NCI-H345 (cell line): ENCODE measurements at regions not wholly inside any gene's neighbourhood (a gene's known extent, or its start where the extent isn't known, plus 50 kb on each side); places are given as distances from the start of the nearest gene placed in this dataset.

Source experiments
- DNase-seq: peaks from one replicate; lab custom pipeline; 2025; lab: John Stamatoyannopoulos, UW

DNA sequence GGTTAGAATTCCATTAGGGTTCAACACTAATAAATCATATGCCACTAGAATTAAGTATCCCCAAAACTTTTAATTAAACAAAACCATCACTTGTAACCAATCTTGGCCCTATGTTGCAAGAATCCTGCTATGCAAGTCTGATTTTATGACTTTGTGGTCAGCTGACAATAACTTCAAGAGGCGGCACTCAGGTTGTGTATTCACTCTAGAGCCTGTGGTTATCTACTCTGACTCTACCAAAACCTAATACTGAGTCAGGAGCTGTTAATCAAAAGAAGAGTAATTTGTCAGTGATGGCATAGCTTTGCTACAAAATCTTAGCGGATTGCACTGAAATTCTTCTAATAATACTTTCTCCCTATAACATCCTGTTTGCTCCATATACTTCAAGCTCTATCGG, 253.7 kb downstream of the AASDHPPT start:
- DNase-seq = no peak

DNA sequence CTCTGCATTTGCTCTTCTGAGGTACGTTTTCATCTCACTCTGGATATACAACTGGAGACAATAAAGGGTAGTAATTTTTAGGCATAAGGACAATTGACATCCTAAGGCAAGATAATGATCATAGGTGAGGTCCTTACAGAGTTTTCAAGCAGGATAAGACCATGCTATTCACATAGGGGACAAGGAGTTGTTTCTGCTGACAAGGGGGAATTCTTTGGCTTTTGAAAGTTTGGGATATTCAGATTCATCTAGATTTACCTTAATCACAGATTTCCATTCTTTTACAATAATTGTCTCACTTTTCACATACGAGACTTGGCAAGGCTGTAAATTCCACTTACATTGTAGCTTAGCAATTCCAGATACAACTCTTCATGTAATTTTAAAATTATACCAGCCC, 256.2 kb downstream of the AASDHPPT start:
- DNase-seq = no peak

GRCh38 chr11:106344394-106344793, 266.9 kb downstream of the AASDHPPT start:
- no peak for DNase-seq

DNA sequence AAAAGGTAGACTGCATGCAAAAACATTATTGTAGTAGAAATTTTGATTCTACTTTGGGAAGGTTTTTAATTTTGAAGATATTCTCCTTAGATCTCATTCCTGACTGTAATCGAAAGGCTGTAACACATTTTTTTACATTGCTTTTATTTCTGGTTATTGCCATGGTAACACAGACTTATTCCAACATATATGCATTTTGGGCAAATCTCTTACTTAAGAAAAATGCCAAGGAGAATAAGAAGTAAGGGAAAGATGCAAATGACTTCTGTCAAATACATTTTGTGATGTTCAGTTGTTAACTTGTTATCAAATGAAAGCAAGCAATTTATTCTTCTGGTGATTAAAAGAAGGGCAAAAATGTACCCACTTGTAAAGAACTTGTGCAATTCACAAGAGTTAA, 267.5 kb downstream of the AASDHPPT start:
- DNase-seq = no peak

DNA sequence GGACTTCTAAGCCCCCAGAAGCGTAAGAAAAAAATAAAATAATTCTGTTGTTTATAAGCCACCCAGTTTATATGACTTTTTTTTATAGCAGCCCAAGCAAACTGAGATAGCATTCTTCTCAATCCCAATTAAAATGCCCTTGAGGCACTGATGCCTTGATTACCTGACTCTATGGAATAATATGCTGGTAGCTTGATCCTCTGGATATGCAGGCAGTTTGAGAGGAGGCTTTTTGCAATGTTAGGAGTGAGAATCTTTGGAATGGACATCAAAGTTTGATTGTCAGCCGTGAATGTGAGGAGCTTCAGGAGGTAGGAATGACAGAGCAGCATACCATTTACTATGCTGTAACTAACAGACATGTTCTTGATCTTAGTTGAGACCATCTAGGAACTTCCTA, 275.6 kb downstream of the AASDHPPT start:
- DNase-seq = no peak

DNA sequence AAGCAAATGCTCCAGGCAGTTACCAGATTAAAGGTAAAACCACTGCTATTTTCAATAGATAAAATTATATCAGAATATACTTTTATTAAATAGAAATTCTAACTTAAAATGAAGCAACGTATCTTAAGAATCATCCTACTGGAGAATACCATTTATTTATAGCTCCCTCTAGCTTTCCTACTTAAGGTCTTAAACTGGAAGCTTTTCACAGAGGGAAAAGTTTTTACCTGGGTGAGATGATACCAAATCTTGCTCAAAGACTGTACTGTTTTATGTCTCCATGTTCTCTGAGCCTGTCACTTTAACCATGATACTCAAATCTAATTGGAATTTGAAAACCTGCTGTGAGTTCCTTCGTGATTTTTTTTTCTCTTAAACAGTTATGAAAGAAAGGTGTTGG, 291.8 kb downstream of the AASDHPPT start:
- no peak for DNase-seq

- no peak for DNase-seq
Observed at GRCh38 chr11:106378513-106379179, 301.2 kb downstream of the AASDHPPT start.

GRCh38 chr11:106379265-106379664, 301.8 kb downstream of the AASDHPPT start:
- DNase-seq = no peak

- DNase-seq = no peak
Observed at GRCh38 chr11:106379712-106380111, 302.2 kb downstream of the AASDHPPT start.

DNA sequence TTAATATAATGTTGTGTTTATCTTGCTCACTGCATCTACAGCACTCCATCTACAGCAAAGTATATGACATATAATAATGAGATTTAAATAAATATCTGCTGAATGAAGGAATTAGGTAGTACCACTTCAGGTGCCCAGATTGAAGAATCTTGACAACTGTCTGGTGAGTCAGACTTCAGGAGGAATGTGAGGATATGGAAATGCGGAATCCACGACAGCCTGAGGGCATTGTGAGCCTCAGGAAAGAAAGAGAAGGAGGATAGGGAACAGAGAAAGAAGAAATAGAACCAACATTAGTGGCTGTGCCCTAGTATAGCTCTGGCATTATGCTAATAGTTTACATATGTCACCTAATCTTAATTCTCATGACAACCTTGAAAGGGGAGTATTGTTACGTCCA, 304.4 kb downstream of the AASDHPPT start:
- DNase-seq = no peak

DNA sequence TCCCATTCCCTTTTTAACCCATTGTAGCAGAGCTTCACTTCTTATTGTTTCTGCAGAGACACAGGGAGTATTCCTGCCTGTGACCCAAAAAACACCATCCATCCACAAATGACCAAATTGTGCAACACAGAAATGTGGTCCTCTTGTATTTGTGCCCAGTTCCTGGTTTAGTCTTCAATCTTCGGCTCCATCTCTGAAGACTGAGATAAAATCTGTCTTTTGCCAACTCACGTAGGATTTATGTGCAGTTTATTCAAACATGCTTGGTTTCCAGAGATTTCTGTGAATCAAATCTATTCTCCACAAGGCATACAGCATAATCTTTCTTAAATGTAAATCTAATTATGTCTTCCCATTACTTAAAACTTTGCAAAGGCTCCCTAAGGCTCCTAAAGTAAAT, 307.0 kb downstream of the AASDHPPT start:
- DNase-seq = no peak

DNA sequence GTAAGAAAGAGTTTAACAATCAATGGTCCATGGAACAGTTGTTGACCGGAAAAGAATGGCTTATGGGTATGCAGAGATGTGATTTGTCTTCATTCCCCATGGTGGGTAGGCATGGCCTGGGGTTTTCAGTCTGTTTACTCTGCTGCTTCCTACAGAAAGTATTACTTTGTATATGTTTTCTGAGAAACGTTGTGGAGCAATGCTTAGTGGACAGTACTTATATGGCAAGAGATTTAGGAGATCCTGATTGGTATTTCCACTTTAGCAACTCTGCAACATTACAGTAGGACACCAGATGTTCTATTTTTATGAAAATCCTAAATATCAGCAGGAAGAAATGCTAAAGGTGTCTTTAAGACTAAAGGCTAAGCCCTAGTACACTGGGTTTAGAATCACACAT, 309.1 kb downstream of the AASDHPPT start:
- no peak for DNase-seq

DNA sequence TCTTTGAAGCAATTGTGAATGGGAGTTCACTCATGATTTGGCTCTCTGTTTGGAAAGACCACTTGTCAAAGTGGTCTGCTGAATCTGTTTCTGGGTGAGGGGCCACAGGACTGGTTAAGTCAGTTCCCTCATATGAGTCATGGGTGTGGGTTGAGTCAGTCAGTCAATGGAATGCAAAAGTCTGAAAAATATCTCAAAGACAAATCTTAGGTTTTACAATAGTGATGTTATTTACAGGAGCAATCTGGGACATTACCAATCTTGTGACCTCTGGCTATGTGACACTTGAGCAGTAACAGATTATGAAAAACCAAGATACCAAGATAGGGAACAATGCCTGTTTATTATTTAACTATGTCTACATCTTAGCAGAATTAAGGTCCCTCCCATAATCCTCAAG, 311.6 kb downstream of the AASDHPPT start:
- DNase-seq = no peak

DNA sequence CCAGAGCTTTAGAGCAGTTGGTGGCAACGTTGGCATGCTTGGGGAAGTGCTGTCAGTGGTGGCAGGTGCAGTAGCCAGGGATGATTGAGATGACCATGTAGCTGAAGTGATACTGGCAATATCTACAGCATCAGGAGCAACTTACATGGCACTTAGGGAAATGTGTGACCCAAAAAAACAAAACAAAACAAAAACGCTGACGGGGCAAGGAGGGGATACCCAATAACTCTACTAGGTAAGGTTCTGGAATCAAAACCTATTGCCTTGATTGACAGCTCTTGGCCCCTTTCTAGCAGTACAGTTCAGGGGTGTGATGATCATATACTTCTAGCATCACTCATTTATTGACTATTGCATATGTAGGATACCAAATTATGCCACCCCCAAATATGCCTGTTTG, 312.6 kb downstream of the AASDHPPT start:
- DNase-seq = no peak

DNA sequence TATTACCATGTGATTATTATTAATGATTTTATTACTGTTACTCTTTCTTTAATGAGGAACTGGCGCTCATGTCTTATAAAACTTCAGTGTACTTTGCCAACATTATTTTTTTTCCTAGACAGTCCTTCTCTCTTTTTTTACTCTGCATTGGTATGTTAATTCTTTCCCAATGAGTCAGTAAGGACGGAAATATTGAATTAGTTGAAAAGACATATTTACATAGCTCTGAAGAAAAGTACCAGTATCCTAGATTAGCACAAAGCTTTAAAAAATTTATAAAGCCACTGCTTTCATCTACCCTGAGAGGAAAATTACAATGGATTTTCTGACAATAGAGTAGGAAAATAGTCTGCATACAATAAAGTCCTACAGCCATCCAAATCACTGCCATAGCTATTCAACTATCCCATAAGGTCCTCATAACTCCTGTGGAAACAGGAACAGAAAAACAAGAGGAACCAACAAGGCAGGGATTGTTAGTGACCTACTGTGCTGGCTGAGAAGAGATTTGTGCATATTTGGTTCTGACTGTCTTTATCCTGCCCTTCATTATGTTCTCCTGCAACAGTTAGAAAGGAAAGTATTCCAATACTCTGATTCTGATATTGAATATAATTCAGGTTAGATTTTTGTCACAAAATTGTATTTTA, 314.4 kb downstream of the AASDHPPT start:
- DNase-seq = no peak

DNA sequence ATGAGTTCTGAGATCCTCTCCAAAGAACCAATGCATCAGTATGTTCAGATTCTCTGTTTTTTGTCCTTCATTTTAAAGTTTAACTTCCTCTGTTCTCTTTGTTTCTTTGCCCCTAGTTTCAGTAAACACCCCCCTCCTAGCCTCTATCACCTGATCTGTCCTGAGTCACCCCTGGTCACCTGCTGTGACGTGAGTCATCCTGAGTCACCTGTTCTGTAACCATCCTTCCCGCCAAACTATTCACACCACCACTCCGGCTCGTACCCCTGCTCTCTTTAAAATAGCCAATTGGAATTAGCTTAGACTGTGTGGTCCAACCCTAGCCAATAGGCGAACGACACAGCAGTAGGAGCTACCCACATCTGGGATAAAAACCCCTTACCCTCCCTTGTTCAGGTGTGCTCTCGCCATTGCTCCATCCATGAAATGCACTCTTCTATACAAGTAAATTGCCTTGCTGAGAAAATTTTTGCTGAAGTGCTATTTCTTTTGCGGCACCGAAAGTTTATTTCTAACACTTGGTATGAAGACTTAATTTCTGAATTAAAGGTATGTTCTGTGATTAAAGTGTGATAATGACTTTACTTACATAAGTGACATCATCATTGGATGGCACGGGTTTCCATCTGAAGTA, 318.4 kb downstream of the AASDHPPT start:
- no peak for DNase-seq

- no peak for DNase-seq
Observed at GRCh38 chr11:106397787-106398501, 320.5 kb downstream of the AASDHPPT start.

DNA sequence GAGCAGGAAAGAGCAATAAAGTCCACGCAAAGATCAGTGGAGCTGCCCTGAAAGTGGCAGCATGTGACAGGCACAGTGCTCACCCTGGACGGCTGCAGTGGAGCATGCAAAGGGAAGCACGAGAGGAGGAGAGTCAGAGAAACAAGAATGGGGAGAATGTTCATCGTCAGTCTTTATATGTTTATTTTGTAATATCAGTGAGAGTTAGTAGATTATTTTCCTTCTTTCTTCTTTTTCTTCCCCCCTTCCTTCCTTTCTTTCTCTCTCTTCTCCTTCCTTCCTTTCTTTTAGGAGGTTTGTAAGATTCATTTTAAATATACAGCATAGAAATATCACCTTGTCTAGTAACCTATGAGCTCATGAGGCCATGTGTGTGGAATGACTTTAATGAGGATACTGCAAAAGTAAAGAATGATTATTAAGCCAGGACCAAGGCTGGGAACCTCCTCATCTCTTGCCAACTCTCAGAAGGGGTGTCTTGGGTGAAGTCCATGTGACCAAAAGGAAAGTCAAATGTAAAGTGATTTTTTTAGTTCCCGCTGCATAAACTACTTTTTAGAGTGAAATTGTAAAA, 321.1 kb downstream of the AASDHPPT start:
- DNase-seq = no peak

DNA sequence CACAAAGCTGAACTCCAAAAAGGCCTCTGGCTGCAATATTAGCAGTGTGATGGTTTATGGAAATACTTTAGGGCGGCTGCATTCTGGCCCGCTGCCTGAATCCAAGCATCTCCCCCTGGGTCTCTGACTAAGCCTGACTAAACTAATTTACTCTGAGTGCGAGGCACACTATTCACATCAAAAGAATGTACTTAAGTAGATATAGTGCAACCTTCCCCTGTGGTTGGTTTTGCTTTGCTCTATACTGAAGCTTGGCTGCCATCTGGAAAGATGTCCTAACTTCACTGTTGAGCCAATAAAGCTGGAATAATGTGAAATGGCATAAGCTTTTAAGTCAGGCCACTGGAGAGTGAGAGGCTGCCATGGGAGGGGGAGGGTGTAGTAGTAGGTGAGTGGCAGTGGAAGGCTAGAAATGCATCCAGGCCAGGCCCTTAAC, 321.6 kb downstream of the AASDHPPT start:
- no peak for DNase-seq

DNA sequence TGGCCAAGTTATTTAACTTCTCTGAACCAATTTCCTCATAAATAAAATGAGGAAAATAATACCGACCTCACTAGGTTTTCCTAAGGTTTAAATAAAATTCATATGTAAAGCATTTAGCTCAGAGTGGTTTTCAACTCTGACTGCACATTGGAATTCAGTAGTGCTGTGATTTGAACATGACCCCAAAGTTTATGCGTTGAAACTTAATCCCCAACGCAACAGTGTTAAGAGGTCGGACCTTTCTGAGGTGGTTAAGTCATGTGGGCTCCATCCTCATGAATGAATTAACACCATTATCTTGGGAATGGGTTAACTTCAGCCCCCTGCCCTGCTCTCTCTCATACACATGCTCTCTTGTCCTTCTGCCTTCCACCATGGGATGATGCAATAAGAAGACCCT, 322.2 kb downstream of the AASDHPPT start:
- DNase-seq = no peak

- DNase-seq = no peak
Observed at GRCh38 chr11:106400949-106401570, 323.6 kb downstream of the AASDHPPT start.

- no peak for DNase-seq
Observed at GRCh38 chr11:106403751-106404150, 326.3 kb downstream of the AASDHPPT start.
